ENCODE measurements at regions not wholly inside any gene's neighbourhood (a gene's known extent, or its start where the extent isn't known, plus 50 kb on each side); places are given as distances from the start of the nearest gene placed in this dataset.

GRCh38 chr7:13276977-13277376, 589.5 kb downstream of the ARL4A start:
- TF ChIP-seq OSR1 (CRISPR knock-in tag; IDR thresholded peaks at IDR 0.05) = no peak
- TF ChIP-seq BACH2 (CRISPR knock-in tag; IDR thresholded peaks at IDR 0.05; ENCODE audit: borderline replicate concordance) = no peak
- no peak for TF ChIP-seq PATZ1 (CRISPR knock-in tag; IDR thresholded peaks at IDR 0.05; ENCODE audit: borderline replicate concordance)
- no peak for TF ChIP-seq TOX (CRISPR knock-in tag; IDR thresholded peaks at IDR 0.05; ENCODE audit: borderline replicate concordance)
- no peak for TF ChIP-seq ZFP3 (CRISPR knock-in tag; IDR thresholded peaks at IDR 0.05)
- no peak for TF ChIP-seq CSDC2 (CRISPR knock-in tag; IDR thresholded peaks at IDR 0.05)
- no peak for TF ChIP-seq ZNF565 (CRISPR knock-in tag; conservative IDR thresholded peaks at IDR 0.05; ENCODE audit: low read depth)
- TF ChIP-seq RARB (CRISPR knock-in tag; IDR thresholded peaks at IDR 0.05) = no peak
- no peak for TF ChIP-seq CREB5 (CRISPR knock-in tag; IDR thresholded peaks at IDR 0.05; ENCODE audit: low read depth)
- no peak for TF ChIP-seq CSRNP3 (CRISPR knock-in tag; IDR thresholded peaks at IDR 0.05)
- TF ChIP-seq ZC3H10 (CRISPR knock-in tag; IDR thresholded peaks at IDR 0.05) = no peak
- no peak for TF ChIP-seq ISL1 (CRISPR knock-in tag; IDR thresholded peaks at IDR 0.05)
- no peak for TF ChIP-seq ARNTL (CRISPR knock-in tag; IDR thresholded peaks at IDR 0.05; ENCODE audit: borderline replicate concordance, low read depth)
- no peak for TF ChIP-seq PPARA (CRISPR knock-in tag; IDR thresholded peaks at IDR 0.05; ENCODE audit: borderline replicate concordance)
- no peak for TF ChIP-seq TSHZ2 (CRISPR knock-in tag; IDR thresholded peaks at IDR 0.05)
- TF ChIP-seq ZNF70 (CRISPR knock-in tag; IDR thresholded peaks at IDR 0.05) = no peak
- TF ChIP-seq ZFP30 (CRISPR knock-in tag; IDR thresholded peaks at IDR 0.05) = no peak

GRCh38 chr7:13278020-13278419, 590.6 kb downstream of the ARL4A start:
- ATAC-seq = no peak
- TF ChIP-seq ZC3H10 (CRISPR knock-in tag; IDR thresholded peaks at IDR 0.05) (no peak), RARB (CRISPR knock-in tag; IDR thresholded peaks at IDR 0.05) (no peak), OSR1 (CRISPR knock-in tag; IDR thresholded peaks at IDR 0.05) (no peak), TOX (CRISPR knock-in tag; IDR thresholded peaks at IDR 0.05; ENCODE audit: borderline replicate concordance) (no peak), CSDC2 (CRISPR knock-in tag; IDR thresholded peaks at IDR 0.05) (no peak), ZNF565 (CRISPR knock-in tag; conservative IDR thresholded peaks at IDR 0.05; ENCODE audit: low read depth) (no peak)

More at GRCh38 chr7:13276977-13277376, 589.5 kb downstream of the ARL4A start:
- no peak for ATAC-seq

- peak; percentile 46; the same call in 2 of the 3 replicates for ATAC-seq
- no peak for TF ChIP-seq ZFP30 (CRISPR knock-in tag; IDR thresholded peaks at IDR 0.05)
- no peak for TF ChIP-seq ZNF8 (CRISPR knock-in tag; IDR thresholded peaks at IDR 0.05)
- TF ChIP-seq ESRRG (CRISPR knock-in tag; IDR thresholded peaks at IDR 0.05) = no peak
- TF ChIP-seq ISL1 (CRISPR knock-in tag; IDR thresholded peaks at IDR 0.05) = no peak
- no peak for TF ChIP-seq RARB (CRISPR knock-in tag; IDR thresholded peaks at IDR 0.05)
- TF ChIP-seq CSDC2 (CRISPR knock-in tag; IDR thresholded peaks at IDR 0.05) = no peak
- no peak for TF ChIP-seq ZNF70 (CRISPR knock-in tag; IDR thresholded peaks at IDR 0.05)
- TF ChIP-seq ZFP3 (CRISPR knock-in tag; IDR thresholded peaks at IDR 0.05) = no peak
- no peak for TF ChIP-seq BACH2 (CRISPR knock-in tag; IDR thresholded peaks at IDR 0.05; ENCODE audit: borderline replicate concordance)
- no peak for TF ChIP-seq POU6F1 (CRISPR knock-in tag; IDR thresholded peaks at IDR 0.05; ENCODE audit: borderline replicate concordance, low read depth)
- TF ChIP-seq ZNF565 (CRISPR knock-in tag; conservative IDR thresholded peaks at IDR 0.05; ENCODE audit: low read depth) = no peak
- TF ChIP-seq PPARA (CRISPR knock-in tag; IDR thresholded peaks at IDR 0.05; ENCODE audit: borderline replicate concordance) = no peak
These were observed 592.5 kb downstream of the ARL4A start for GRCh38 chr7:13279854-13280435.

All from SK-N-SH treated with all-trans-retinoic acid at 6 μM for 48 hours (cell line).